B cell (primary cell): ENCODE measurements at regions not wholly inside any gene's neighbourhood (a gene's known extent, or its start where the extent isn't known, plus 50 kb on each side); places are given as distances from the start of the nearest gene placed in this dataset.
"Not testable (repeated sequence)": the region's sequence is repeated elsewhere in the genome, so short reads cannot be mapped to it uniquely, and the experiment has no call there.

Source experiments
- ATAC-seq: fragments of 200-7000 bp; cut with Tn5 transposase; one replicate; pipeline ENCODE4 v1.10.0; 2021; ENCODE audit warnings: low read depth, mild to moderate bottlenecking, moderate number of reproducible peaks, moderate library complexity
- CTCF ChIA-PET: fragments of 350-600 bp; sonication (Branson Sonifier 250); formaldehyde crosslinking; loops from one replicate; lab custom pipeline; 2021; ENCODE audit warnings: antibody characterized with exemption, inconsistent platforms; lab: Charles Lee
- POLR2A ChIA-PET: fragments of 350-600 bp; sonication (Branson Sonifier 250); formaldehyde crosslinking; loops from one replicate; lab custom pipeline; 2021; ENCODE audit warnings: antibody characterized with exemption; lab: Charles Lee
- DNase-seq: peaks from one replicate; pipeline ENCODE4 v3.0.0; 2013
- H2AFZ ChIP-seq: 2 replicates; pipeline ENCODE4 v1.6.1; 2012; ENCODE audit warnings: mild to moderate bottlenecking, low read depth, low read length; ENCODE audit not compliant: insufficient read depth, poor library complexity, severe bottlenecking
- H3K27ac ChIP-seq, 2 donors: 1 replicate in 1 of 2; 2 replicates in 1 of 2; pipeline ENCODE4 v1.5.1; 2012 to 2013; ENCODE audit warnings: low read length in 2 of 2, mild to moderate bottlenecking in 2 of 2, moderate library complexity in 1 of 2
- H3K27me3 ChIP-seq, 4 experiments: fragments of 200-600 bp in 1 of 4; sonication (generic) in 1 of 4; replicated peaks in 1 of 4; 1 replicate in 2 of 4; 2 replicates in 2 of 4; pipeline versions ENCODE4 v1.6.1 to v1.7.0; 2013 to 2016; ENCODE audit warnings: low read length in 3 of 4, mild to moderate bottlenecking in 2 of 4, mixed read lengths in 1 of 4, moderate library complexity in 1 of 4; ENCODE audit not compliant: insufficient read depth in 4 of 4, control insufficient read depth in 3 of 4; ENCODE audit errors: control extremely low read depth in 1 of 4
- H3K36me3 ChIP-seq, 2 experiments: replicated peaks in 1 of 2; 1 replicate in 1 of 2; 2 replicates in 1 of 2; pipeline versions ENCODE4 v1.6.1 to v1.7.1; 2013; ENCODE audit warnings: low read length in 1 of 2; ENCODE audit not compliant: insufficient read depth in 2 of 2, control insufficient read depth in 1 of 2; ENCODE audit errors: control extremely low read depth in 1 of 2, extremely low read depth in 1 of 2
- H3K4me1 ChIP-seq, 2 donors: fragments of 200-600 bp in 1 of 2; sonication (generic) in 1 of 2; 1 replicate in 1 of 2; 2 replicates in 1 of 2; pipeline versions ENCODE4 v1.5.1 to v1.6.1; 2013 to 2017; ENCODE audit warnings: low read length in 2 of 2; ENCODE audit not compliant: control insufficient read depth in 2 of 2, insufficient read depth in 2 of 2
- H3K4me2 ChIP-seq: replicated peaks from 2 replicates; pipeline ENCODE3; 2012; ENCODE audit warnings: mild to moderate bottlenecking, low read depth, low read length; ENCODE audit not compliant: poor library complexity, severe bottlenecking
- H3K4me3 ChIP-seq, 5 experiments: fragments of 200-600 bp in 1 of 5; sonication (generic) in 1 of 5; 1 replicate in 3 of 5; 2 replicates in 2 of 5; pipeline versions ENCODE4 v1.5.1 to v1.7.0; 2011 to 2016; ENCODE audit warnings: low read length in 4 of 5, mild to moderate bottlenecking in 4 of 5, low read depth in 2 of 5, control low read depth in 1 of 5, moderate library complexity in 1 of 5; ENCODE audit not compliant: insufficient read depth in 1 of 5; ENCODE audit errors: control extremely low read depth in 1 of 5, extremely low read depth in 1 of 5
- H3K79me2 ChIP-seq: fragments of 200-600 bp; sonication (generic); one replicate; pipeline ENCODE4 v1.6.0; 2016; ENCODE audit warnings: low read length; ENCODE audit not compliant: control insufficient read depth, insufficient read depth
- H3K9ac ChIP-seq: fragments of 200-600 bp; sonication (generic); 2 replicates; pipeline ENCODE4 v1.6.1; 2017; ENCODE audit warnings: mild to moderate bottlenecking, low read length, moderate library complexity
- H3K9me3 ChIP-seq, 3 donors: one replicate each; pipeline versions ENCODE4 v1.6.1 to v1.7.1; 2013; ENCODE audit warnings: low read length in 2 of 3; ENCODE audit not compliant: control insufficient read depth in 2 of 3, insufficient read depth in 1 of 3; ENCODE audit errors: control extremely low read depth in 1 of 3
- H4K20me1 ChIP-seq: 2 replicates; pipeline ENCODE4 v1.6.0; 2012; ENCODE audit warnings: mild to moderate bottlenecking, low read length; ENCODE audit not compliant: insufficient read depth, control insufficient read depth, poor library complexity, severe bottlenecking
- H3K27ac Mint-ChIP-seq: one replicate; pipeline ENCODE4 v1.8.0; 2021; ENCODE audit warnings: mixed read lengths
- H3K27me3 Mint-ChIP-seq: one replicate; pipeline ENCODE4 v1.8.0; 2021; ENCODE audit warnings: mixed read lengths
- H3K4me1 Mint-ChIP-seq: one replicate; pipeline ENCODE4 v1.8.0; 2021; ENCODE audit warnings: mixed read lengths
- H3K4me3 Mint-ChIP-seq: one replicate; pipeline ENCODE4 v1.8.0; 2021; ENCODE audit warnings: mixed read lengths
- H3K9me3 Mint-ChIP-seq: one replicate; pipeline ENCODE4 v1.8.0; 2022; ENCODE audit warnings: mixed read lengths; ENCODE audit not compliant: insufficient read depth
- EZH2 ChIP-seq: IDR thresholded peaks from 2 replicates; pipeline ENCODE4 v1.6.1; 2012; ENCODE audit warnings: borderline replicate concordance, low read depth, mild to moderate bottlenecking, moderate library complexity, low read length; ENCODE audit not compliant: insufficient read depth, poor library complexity, severe bottlenecking
- WGBS: methylation state at CpG from one replicate; pipeline ENCODE4 v1.1.5; 2013; ENCODE audit warnings: missing lambda C conversion rate; ENCODE audit not compliant: insufficient coverage; 5-methylcytosine and 5-hydroxymethylcytosine counted together
- intact Hi-C: fragments of 100-400 bp; cut with micrococcal nuclease; formaldehyde crosslinking; loops from one replicate; pipeline ENCODE4 v1.10.0; 2022
- TF ChIP-seq, protein P1 (sequence below): fragments of 200-600 bp; IDR thresholded peaks from one replicate; pipeline ENCODE4 v1.8.0; 2022; ENCODE audit warnings: antibody characterized with exemption, mild to moderate bottlenecking

DNA sequence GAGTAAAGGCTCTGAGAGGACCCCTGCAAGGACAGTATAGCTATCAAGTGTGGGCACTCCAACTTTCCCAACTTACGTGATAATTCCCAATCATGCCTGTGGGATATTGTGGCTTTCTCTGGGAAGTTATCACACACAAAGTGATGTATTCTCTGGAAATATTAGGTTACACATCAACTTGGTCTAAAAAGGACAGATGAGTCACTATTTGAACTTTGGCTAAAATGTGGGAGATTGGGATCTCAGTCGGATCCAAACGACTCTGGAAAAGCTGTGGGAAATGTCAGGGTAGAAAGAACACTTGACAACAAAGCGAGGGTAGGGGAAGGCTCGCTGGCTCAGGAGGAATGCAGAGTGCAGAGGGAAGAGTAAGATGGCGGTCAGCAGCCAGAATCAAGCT, 1048.9 kb downstream of the BCL11B start:
- no peaks in the 10 kb centered on the region for H4K20me1 ChIP-seq
- no peak overlapping the region for H2AFZ ChIP-seq
- TF ChIP-seq, protein P1, sequence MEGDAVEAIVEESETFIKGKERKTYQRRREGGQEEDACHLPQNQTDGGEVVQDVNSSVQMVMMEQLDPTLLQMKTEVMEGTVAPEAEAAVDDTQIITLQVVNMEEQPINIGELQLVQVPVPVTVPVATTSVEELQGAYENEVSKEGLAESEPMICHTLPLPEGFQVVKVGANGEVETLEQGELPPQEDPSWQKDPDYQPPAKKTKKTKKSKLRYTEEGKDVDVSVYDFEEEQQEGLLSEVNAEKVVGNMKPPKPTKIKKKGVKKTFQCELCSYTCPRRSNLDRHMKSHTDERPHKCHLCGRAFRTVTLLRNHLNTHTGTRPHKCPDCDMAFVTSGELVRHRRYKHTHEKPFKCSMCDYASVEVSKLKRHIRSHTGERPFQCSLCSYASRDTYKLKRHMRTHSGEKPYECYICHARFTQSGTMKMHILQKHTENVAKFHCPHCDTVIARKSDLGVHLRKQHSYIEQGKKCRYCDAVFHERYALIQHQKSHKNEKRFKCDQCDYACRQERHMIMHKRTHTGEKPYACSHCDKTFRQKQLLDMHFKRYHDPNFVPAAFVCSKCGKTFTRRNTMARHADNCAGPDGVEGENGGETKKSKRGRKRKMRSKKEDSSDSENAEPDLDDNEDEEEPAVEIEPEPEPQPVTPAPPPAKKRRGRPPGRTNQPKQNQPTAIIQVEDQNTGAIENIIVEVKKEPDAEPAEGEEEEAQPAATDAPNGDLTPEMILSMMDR, result no peak
- no peak for TF ChIP-seq EZH2
- no peaks in the 10 kb centered on the region for H3K36me3 ChIP-seq
- H3K4me3 Mint-ChIP-seq, result no peak overlapping the region
- intact Hi-C loops, result no loop called here
- H3K9me3 Mint-ChIP-seq, result no peaks in the 10 kb centered on the region
- ChIA-PET CTCF (no interaction called here), POLR2A (no interaction called here)
- H3K79me2 ChIP-seq, result no peaks in the 10 kb centered on the region
- WGBS, result 93% methylated on average over 5 of the region's 6 CpGs
- H3K27me3 Mint-ChIP-seq, result no peaks in the 10 kb centered on the region
- no peaks in the 10 kb centered on the region for H3K4me1 ChIP-seq
- H3K4me1 Mint-ChIP-seq, result no peaks in the 10 kb centered on the region
- no peak overlapping the region for H3K9ac ChIP-seq
- no peak overlapping the region for H3K27ac ChIP-seq
- H3K27me3 ChIP-seq, result no peaks in the 10 kb centered on the region
- ATAC-seq, result no peak
- H3K27ac Mint-ChIP-seq, result no peak overlapping the region
- no peak overlapping the region for H3K4me2 ChIP-seq
- H3K4me3 ChIP-seq, result no peak overlapping the region
- DNase-seq, result no peak
- H3K9me3 ChIP-seq, result peaks cover 0 to 15% (median 0%) of the 10 kb centered on the region in 3 donors

DNA sequence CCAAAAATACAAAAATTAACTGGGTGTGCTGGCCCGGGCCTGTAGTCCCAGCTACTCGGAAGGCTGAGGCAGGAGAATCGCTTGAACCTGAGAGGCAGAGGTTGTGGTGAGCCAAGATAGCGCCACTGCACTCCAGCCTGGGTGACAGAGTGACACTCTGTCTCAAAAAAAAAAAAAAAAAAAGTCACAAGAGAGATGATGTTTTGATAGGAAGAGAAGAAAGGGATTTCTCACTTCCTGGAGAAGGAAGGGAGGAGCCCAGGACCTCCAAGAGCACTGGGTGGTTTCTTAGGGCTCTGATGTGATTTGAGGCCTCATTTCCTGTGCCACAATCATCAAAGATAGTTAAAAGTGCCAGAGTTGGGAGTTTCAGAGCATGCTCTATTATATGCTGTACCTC, 1048.3 kb downstream of the BCL11B start:
- H3K4me1 ChIP-seq, CTCF ChIA-PET, H3K4me1 Mint-ChIP-seq, H3K9me3 Mint-ChIP-seq, H3K27me3 ChIP-seq, H3K79me2 ChIP-seq, H3K4me3 Mint-ChIP-seq, H3K27me3 Mint-ChIP-seq, H3K4me3 ChIP-seq, H3K27ac Mint-ChIP-seq, intact Hi-C loops, ATAC-seq, POLR2A ChIA-PET, H2AFZ ChIP-seq, H3K27ac ChIP-seq, H3K4me2 ChIP-seq, H3K9ac ChIP-seq, H4K20me1 ChIP-seq, DNase-seq, H3K36me3 ChIP-seq: not testable (repeated sequence)
- H3K9me3 ChIP-seq, result peaks cover 0 to 15% (median 0%) of the 10 kb centered on the region in 3 donors
- WGBS, result 94% methylated on average over 3 of the region's 4 CpGs
